ENCODE measurements at regions not wholly inside any gene's neighbourhood (a gene's known extent, or its start where the extent isn't known, plus 50 kb on each side); places are given as distances from the start of the nearest gene placed in this dataset.
A peak's percentile ranks its signal among the peaks of the same experiment; 100 is the strongest.

DNA sequence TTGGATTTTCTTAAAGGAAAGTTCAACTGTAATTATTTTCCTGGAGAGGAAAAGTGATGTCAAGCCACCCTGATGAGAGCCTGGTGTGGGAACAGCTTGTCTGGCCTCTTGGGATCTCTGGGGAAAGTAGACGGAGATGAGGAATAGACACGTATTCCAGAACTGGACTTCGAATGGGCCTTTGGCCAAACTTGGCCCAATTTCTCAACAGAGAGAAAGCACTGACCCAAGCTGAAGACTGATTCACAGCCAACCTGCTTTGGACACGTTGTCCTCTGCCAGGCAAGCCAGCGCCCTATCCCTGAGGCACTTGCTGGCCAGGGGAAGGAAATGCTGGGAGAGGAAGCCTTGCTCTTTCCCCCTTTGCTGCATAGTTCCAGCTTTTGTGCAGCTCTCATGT lies 70.8 kb upstream of the CTAGE1 start:
- H3K9me3 Mint-ChIP-seq (ENCODE audit: unreplicated experiment) = peaks cover 3% of the 10 kb centered on the region
- H3K4me1 Mint-ChIP-seq (ENCODE audit: unreplicated experiment) = peaks cover 22% of the 10 kb centered on the region
- H3K27ac Mint-ChIP-seq (ENCODE audit: unreplicated experiment) = no peak overlapping the region
- no peak overlapping the region for H3K4me3 Mint-ChIP-seq (ENCODE audit: unreplicated experiment)
- H3K27me3 Mint-ChIP-seq (ENCODE audit: unreplicated experiment) = no peaks in the 10 kb centered on the region
- no peak for DNase-seq (ENCODE audit: extremely low spot score, unreplicated experiment)
- TF ChIP-seq, protein P1, sequence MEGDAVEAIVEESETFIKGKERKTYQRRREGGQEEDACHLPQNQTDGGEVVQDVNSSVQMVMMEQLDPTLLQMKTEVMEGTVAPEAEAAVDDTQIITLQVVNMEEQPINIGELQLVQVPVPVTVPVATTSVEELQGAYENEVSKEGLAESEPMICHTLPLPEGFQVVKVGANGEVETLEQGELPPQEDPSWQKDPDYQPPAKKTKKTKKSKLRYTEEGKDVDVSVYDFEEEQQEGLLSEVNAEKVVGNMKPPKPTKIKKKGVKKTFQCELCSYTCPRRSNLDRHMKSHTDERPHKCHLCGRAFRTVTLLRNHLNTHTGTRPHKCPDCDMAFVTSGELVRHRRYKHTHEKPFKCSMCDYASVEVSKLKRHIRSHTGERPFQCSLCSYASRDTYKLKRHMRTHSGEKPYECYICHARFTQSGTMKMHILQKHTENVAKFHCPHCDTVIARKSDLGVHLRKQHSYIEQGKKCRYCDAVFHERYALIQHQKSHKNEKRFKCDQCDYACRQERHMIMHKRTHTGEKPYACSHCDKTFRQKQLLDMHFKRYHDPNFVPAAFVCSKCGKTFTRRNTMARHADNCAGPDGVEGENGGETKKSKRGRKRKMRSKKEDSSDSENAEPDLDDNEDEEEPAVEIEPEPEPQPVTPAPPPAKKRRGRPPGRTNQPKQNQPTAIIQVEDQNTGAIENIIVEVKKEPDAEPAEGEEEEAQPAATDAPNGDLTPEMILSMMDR (IDR thresholded peaks at IDR 0.05) = no peak
- H3K36me3 Mint-ChIP-seq (ENCODE audit: unreplicated experiment) = no peaks in the 10 kb centered on the region

DNA sequence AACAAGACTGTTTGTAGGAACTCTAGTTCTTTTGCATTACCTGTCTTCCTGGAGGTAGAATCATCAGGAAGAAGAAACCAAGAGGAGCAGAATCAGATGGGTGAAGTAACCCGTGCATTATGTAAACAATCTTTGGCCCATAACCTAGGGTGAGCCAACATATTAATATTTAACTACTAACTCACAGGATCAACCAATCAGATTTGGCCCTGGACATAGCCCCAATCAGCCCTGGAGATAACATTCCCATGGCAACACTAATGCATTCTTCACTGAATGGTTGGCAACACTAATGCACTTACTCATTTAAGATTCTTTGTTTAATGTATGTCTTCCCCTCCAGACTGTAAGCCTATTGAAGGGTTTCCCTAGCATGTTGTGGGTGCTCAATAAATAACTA lies 72.0 kb upstream of the CTAGE1 start:
- no peaks in the 10 kb centered on the region for H3K27me3 Mint-ChIP-seq (ENCODE audit: unreplicated experiment)
- DNase-seq (ENCODE audit: extremely low spot score, unreplicated experiment) = no peak
- H3K4me3 Mint-ChIP-seq (ENCODE audit: unreplicated experiment) = no peak overlapping the region
- TF ChIP-seq, protein P1 (IDR thresholded peaks at IDR 0.05) = no peak
- H3K9me3 Mint-ChIP-seq (ENCODE audit: unreplicated experiment) = peaks cover 3% of the 10 kb centered on the region
- H3K27ac Mint-ChIP-seq (ENCODE audit: unreplicated experiment) = no peak overlapping the region
- no peaks in the 10 kb centered on the region for H3K36me3 Mint-ChIP-seq (ENCODE audit: unreplicated experiment)
- H3K4me1 Mint-ChIP-seq (ENCODE audit: unreplicated experiment) = peaks cover 28% of the 10 kb centered on the region

DNA sequence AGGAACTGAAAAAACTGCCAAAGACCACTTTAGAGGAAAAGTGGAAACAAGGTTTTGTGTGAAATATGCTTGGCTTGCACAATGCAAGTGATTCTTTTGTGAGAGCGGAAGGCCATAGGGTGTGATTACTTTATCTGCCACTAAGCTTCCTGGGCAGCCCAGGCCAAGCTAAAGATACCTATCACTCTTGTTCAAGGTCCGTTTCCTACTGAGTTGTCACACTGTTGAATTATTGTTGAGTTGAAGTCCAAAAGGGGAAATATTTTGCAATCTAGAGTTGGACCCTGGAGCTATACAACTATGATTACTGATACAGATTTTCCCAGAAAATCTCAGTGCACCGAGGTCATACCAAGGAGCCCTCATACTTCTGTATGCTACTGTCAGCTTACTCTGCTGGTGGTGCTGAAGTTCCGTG lies 72.7 kb upstream of the CTAGE1 start:
- H3K36me3 Mint-ChIP-seq (ENCODE audit: unreplicated experiment) = no peaks in the 10 kb centered on the region
- H3K27ac Mint-ChIP-seq (ENCODE audit: unreplicated experiment) = no peak overlapping the region
- TF ChIP-seq, protein P1 (IDR thresholded peaks at IDR 0.05) = no peak
- H3K27me3 Mint-ChIP-seq (ENCODE audit: unreplicated experiment) = no peaks in the 10 kb centered on the region
- DNase-seq (ENCODE audit: extremely low spot score, unreplicated experiment) = no peak
- no peak overlapping the region for H3K4me3 Mint-ChIP-seq (ENCODE audit: unreplicated experiment)
- peaks cover 29% of the 10 kb centered on the region for H3K4me1 Mint-ChIP-seq (ENCODE audit: unreplicated experiment)
- peaks cover 3% of the 10 kb centered on the region for H3K9me3 Mint-ChIP-seq (ENCODE audit: unreplicated experiment)

DNA sequence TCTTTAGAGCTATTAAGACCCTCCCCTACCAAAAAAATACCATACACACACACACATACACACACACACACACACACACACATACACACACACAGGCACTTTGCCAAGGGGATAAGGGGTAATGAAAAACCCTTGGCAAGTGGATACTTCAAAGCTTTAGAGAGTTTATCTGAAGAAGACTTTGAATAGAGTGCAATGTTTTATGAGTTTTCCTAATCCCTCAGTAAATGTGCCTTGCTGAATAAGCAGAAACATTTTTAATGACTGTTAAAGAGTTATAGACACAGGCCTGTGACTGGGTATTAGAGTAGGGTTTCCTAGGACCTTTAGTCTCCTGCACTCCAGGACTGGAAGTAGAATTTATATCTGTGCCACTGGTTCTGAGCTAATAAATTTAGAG lies 75.5 kb upstream of the CTAGE1 start:
- H3K9me3 Mint-ChIP-seq (ENCODE audit: unreplicated experiment) = peaks cover 12% of the 10 kb centered on the region
- H3K27me3 Mint-ChIP-seq (ENCODE audit: unreplicated experiment) = no peaks in the 10 kb centered on the region
- H3K4me3 Mint-ChIP-seq (ENCODE audit: unreplicated experiment) = no peak overlapping the region
- H3K4me1 Mint-ChIP-seq (ENCODE audit: unreplicated experiment) = peaks cover 19% of the 10 kb centered on the region
- H3K27ac Mint-ChIP-seq (ENCODE audit: unreplicated experiment) = no peak overlapping the region
- TF ChIP-seq, protein P1 (IDR thresholded peaks at IDR 0.05) = no peak
- DNase-seq (ENCODE audit: extremely low spot score, unreplicated experiment) = no peak
- no peaks in the 10 kb centered on the region for H3K36me3 Mint-ChIP-seq (ENCODE audit: unreplicated experiment)

DNA sequence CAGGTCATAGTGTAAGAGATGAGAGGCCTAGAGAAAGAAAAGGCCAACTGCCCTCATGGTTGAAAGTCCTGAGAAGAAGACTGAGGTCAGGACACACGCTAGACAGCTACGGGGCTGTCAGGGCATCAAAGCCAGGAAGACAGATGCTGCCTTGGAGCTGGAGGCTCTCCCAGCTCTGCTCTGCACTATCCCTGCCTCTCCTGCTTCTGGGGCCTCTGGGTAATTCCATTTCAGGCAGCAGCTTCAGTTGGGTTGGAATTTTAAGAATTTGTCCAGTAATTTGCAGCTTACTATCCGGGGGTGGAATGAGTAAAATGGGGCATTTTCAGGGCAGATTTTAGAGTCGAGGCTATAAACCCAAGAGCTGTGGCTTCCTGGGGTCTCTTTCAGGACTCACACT lies 76.2 kb upstream of the CTAGE1 start:
- H3K36me3 Mint-ChIP-seq (ENCODE audit: unreplicated experiment) = no peaks in the 10 kb centered on the region
- no peak for DNase-seq (ENCODE audit: extremely low spot score, unreplicated experiment)
- H3K4me1 Mint-ChIP-seq (ENCODE audit: unreplicated experiment) = peaks cover 18% of the 10 kb centered on the region
- peak overlapping the region; percentile 72 for H3K27ac Mint-ChIP-seq (ENCODE audit: unreplicated experiment)
- no peaks in the 10 kb centered on the region for H3K27me3 Mint-ChIP-seq (ENCODE audit: unreplicated experiment)
- TF ChIP-seq, protein P1 (IDR thresholded peaks at IDR 0.05) = no peak
- H3K4me3 Mint-ChIP-seq (ENCODE audit: unreplicated experiment) = no peak overlapping the region
- peaks cover 13% of the 10 kb centered on the region for H3K9me3 Mint-ChIP-seq (ENCODE audit: unreplicated experiment)
